Hepatocyte (in vitro differentiated cells): ENCODE measurements at regions not wholly inside any gene's neighbourhood (a gene's known extent, or its start where the extent isn't known, plus 50 kb on each side); places are given as distances from the start of the nearest gene placed in this dataset.

Experiments
- EZH2phosphoT487 ChIP-seq: fragments of 200-600 bp; sonication (generic); IDR thresholded peaks from one replicate; pipeline ENCODE4 v1.6.1; 2018; ENCODE audit warnings: antibody characterized with exemption, mild to moderate bottlenecking, low read depth, moderate library complexity; ENCODE audit not compliant: unreplicated experiment, severe bottlenecking
- TF ChIP-seq, protein P1 (sequence below): fragments of 200-600 bp; sonication (generic); IDR thresholded peaks from 2 replicates; pipeline ENCODE4 v1.5.1; 2016; ENCODE audit warnings: antibody characterized with exemption, mild to moderate bottlenecking; ENCODE audit not compliant: poor library complexity

DNA sequence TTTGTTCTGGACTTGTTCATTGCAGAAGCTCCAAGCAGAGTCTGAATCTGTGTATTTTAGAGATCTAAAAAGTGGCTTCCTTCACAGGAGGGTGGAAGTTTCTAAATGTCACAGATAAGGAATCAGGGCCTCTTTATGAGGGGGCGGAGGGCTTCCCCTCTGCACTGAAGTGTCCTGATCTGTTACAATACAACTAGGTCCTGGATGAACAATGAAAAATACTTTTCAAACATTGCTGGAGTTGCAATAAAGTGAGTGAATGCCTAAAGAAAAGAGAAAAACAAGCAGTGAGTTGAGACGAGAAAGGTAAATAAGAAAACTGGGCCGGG, 179.3 kb upstream of the HDAC4 start:
- TF ChIP-seq, protein P1, sequence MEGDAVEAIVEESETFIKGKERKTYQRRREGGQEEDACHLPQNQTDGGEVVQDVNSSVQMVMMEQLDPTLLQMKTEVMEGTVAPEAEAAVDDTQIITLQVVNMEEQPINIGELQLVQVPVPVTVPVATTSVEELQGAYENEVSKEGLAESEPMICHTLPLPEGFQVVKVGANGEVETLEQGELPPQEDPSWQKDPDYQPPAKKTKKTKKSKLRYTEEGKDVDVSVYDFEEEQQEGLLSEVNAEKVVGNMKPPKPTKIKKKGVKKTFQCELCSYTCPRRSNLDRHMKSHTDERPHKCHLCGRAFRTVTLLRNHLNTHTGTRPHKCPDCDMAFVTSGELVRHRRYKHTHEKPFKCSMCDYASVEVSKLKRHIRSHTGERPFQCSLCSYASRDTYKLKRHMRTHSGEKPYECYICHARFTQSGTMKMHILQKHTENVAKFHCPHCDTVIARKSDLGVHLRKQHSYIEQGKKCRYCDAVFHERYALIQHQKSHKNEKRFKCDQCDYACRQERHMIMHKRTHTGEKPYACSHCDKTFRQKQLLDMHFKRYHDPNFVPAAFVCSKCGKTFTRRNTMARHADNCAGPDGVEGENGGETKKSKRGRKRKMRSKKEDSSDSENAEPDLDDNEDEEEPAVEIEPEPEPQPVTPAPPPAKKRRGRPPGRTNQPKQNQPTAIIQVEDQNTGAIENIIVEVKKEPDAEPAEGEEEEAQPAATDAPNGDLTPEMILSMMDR = no peak
- TF ChIP-seq EZH2phosphoT487 = no peak
